H9 (cell line): ENCODE measurements at regions not wholly inside any gene's neighbourhood (a gene's known extent, or its start where the extent isn't known, plus 50 kb on each side); places are given as distances from the start of the nearest gene placed in this dataset.

Source experiments
- DNase-seq: peaks from one replicate; pipeline ENCODE4 v3.0.0-alpha.2; 2017
- H2AFZ ChIP-seq: one replicate; pipeline ENCODE4 v1.6.1; 2013; ENCODE audit warnings: mild to moderate bottlenecking, low read length, control low read depth, moderate library complexity
- H2AK5ac ChIP-seq: 2 replicates; pipeline ENCODE4 v1.6.1; 2013; ENCODE audit warnings: low read length, control low read depth, mixed read lengths; ENCODE audit not compliant: insufficient read length
- H2BK120ac ChIP-seq: one replicate; pipeline ENCODE4 v1.6.1; 2013; ENCODE audit warnings: low read depth, mild to moderate bottlenecking, low read length, control low read depth, inconsistent platforms; ENCODE audit not compliant: poor library complexity, severe bottlenecking
- H2BK12ac ChIP-seq: 2 replicates; pipeline ENCODE4 v1.6.1; 2013; ENCODE audit warnings: low read length, control low read depth, mixed read lengths, low read depth; ENCODE audit not compliant: insufficient read length
- H2BK15ac ChIP-seq: 2 replicates; pipeline ENCODE4 v1.6.1; 2013; ENCODE audit warnings: low read depth, low read length, control low read depth
- H2BK20ac ChIP-seq: one replicate; pipeline ENCODE4 v1.6.1; 2013; ENCODE audit warnings: low read depth, mild to moderate bottlenecking, low read length, control low read depth, inconsistent platforms; ENCODE audit not compliant: poor library complexity, severe bottlenecking
- H2BK5ac ChIP-seq: 2 replicates; pipeline ENCODE4 v1.6.1; 2013; ENCODE audit warnings: low read length, control low read depth, mixed read lengths; ENCODE audit not compliant: insufficient read length
- H3K14ac ChIP-seq: 2 replicates; pipeline ENCODE4 v1.6.1; 2013; ENCODE audit warnings: low read length, control low read depth; ENCODE audit not compliant: insufficient read depth
- H3K18ac ChIP-seq: 2 replicates; pipeline ENCODE4 v1.6.1; 2013; ENCODE audit warnings: low read depth, mild to moderate bottlenecking, mixed read lengths, low read length, control low read depth; ENCODE audit not compliant: insufficient read length
- H3K23ac ChIP-seq: 2 replicates; pipeline ENCODE4 v1.6.1; 2013; ENCODE audit warnings: low read length, control low read depth, mixed read lengths, low read depth; ENCODE audit not compliant: insufficient read length
- H3K23me2 ChIP-seq: 2 replicates; pipeline ENCODE4 v1.6.1; 2013; ENCODE audit warnings: low read depth, mild to moderate bottlenecking, mixed read lengths, low read length, control low read depth; ENCODE audit not compliant: insufficient read length, poor library complexity, severe bottlenecking
- H3K27ac ChIP-seq: 2 replicates; pipeline ENCODE4 v1.5.1; 2013; ENCODE audit warnings: low read length, control low read depth, mixed read lengths, low read depth; ENCODE audit not compliant: insufficient read length
- H3K27me3 ChIP-seq: 2 replicates; pipeline ENCODE4 v1.6.1; 2013; ENCODE audit warnings: low read length, control low read depth, inconsistent platforms; ENCODE audit not compliant: insufficient read depth
- H3K4ac ChIP-seq: 2 replicates; pipeline ENCODE4 v1.6.1; 2013; ENCODE audit warnings: low read depth, mild to moderate bottlenecking, control low read depth, inconsistent platforms, low read length, moderate library complexity
- H3K4me1 ChIP-seq: 2 replicates; pipeline ENCODE4 v1.6.1; 2013; ENCODE audit warnings: low read length, control low read depth, inconsistent platforms; ENCODE audit not compliant: insufficient read depth
- H3K4me2 ChIP-seq: 2 replicates; pipeline ENCODE4 v1.6.1; 2013; ENCODE audit warnings: low read length, control low read depth, mixed read lengths; ENCODE audit not compliant: insufficient read length, insufficient read depth
- H3K56ac ChIP-seq: 2 replicates; pipeline ENCODE4 v1.6.1; 2013; ENCODE audit warnings: low read depth, mild to moderate bottlenecking, mixed read lengths, low read length, control low read depth; ENCODE audit not compliant: insufficient read length
- H3K79me1 ChIP-seq: 2 replicates; pipeline ENCODE4 v1.6.1; 2013; ENCODE audit warnings: low read depth, mild to moderate bottlenecking, moderate library complexity, low read length, control low read depth, inconsistent platforms; ENCODE audit not compliant: insufficient read depth, poor library complexity, severe bottlenecking
- H3K79me2 ChIP-seq: 2 replicates; pipeline ENCODE4 v1.6.1; 2013; ENCODE audit warnings: low read length, control low read depth, inconsistent platforms; ENCODE audit not compliant: insufficient read depth
- H3K9ac ChIP-seq: 2 replicates; pipeline ENCODE4 v1.6.1; 2013; ENCODE audit warnings: low read length, control low read depth, mixed read lengths; ENCODE audit not compliant: insufficient read length; ENCODE audit errors: extremely low read depth
- H3K9me3 ChIP-seq: one replicate; pipeline ENCODE4 v1.6.1; 2013; ENCODE audit warnings: low read depth, low read length, inconsistent platforms; ENCODE audit not compliant: control insufficient read depth
- H3T11ph ChIP-seq: one replicate; pipeline ENCODE4 v1.6.1; 2013; ENCODE audit warnings: mild to moderate bottlenecking, low read length, control low read depth, inconsistent platforms
- H4K20me1 ChIP-seq: one replicate; pipeline ENCODE4 v1.6.1; 2013; ENCODE audit not compliant: control insufficient read depth, insufficient read length, insufficient read depth
- H4K5ac ChIP-seq: 2 replicates; pipeline ENCODE4 v1.6.1; 2013; ENCODE audit warnings: low read depth, mild to moderate bottlenecking, mixed read lengths, low read length, control low read depth; ENCODE audit not compliant: insufficient read length
- H4K8ac ChIP-seq: replicated peaks from 2 replicates; pipeline ENCODE4 v1.6.1; 2013; ENCODE audit warnings: low read length, control low read depth, mixed read lengths, low read depth; ENCODE audit not compliant: insufficient read length
- H4K91ac ChIP-seq: 2 replicates; pipeline ENCODE4 v1.6.1; 2013; ENCODE audit warnings: low read depth, mild to moderate bottlenecking, moderate library complexity, mixed read lengths, low read length, control low read depth; ENCODE audit not compliant: insufficient read length
- H3K27ac Mint-ChIP-seq, 3 experiments: 2 replicates in 2 of 3; 3 replicates in 1 of 3; pipeline ENCODE4 v1.8.0; 2020 to 2021; ENCODE audit warnings: mixed read lengths in 3 of 3, mild to moderate bottlenecking in 1 of 3, moderate library complexity in 1 of 3
- H3K27me3 Mint-ChIP-seq: 2 replicates; pipeline ENCODE4 v1.8.0; 2021; ENCODE audit warnings: low read depth, mild to moderate bottlenecking, moderate library complexity, mixed read lengths
- H3K36me3 Mint-ChIP-seq, 3 experiments: 2 replicates in 2 of 3; 3 replicates in 1 of 3; pipeline ENCODE4 v1.8.0; 2020 to 2021; ENCODE audit warnings: low read depth in 3 of 3, mixed read lengths in 3 of 3; ENCODE audit not compliant: insufficient read depth in 1 of 3
- H3K4me1 Mint-ChIP-seq, 2 experiments: 2 replicates each; pipeline ENCODE4 v1.8.0; 2020; ENCODE audit warnings: mixed read lengths in 2 of 2
- H3K4me3 Mint-ChIP-seq, 2 experiments: 2 replicates in 1 of 2; 3 replicates in 1 of 2; pipeline ENCODE4 v1.8.0; 2020 to 2021; ENCODE audit warnings: mild to moderate bottlenecking in 2 of 2, mixed read lengths in 2 of 2, moderate library complexity in 1 of 2
- H3K9me3 Mint-ChIP-seq, 2 experiments: 2 replicates in 1 of 2; 3 replicates in 1 of 2; pipeline ENCODE4 v1.8.0; 2020; ENCODE audit warnings: mild to moderate bottlenecking in 2 of 2, mixed read lengths in 2 of 2, moderate library complexity in 1 of 2
- CTCF ChIP-seq: fragments of 200-600 bp; sonication (generic); conservative IDR thresholded peaks from 3 replicates; pipeline ENCODE4 v1.8.0; 2021; ENCODE audit warnings: antibody characterized with exemption, mild to moderate bottlenecking
- WGBS: extraction: QIAGEN DNeasy Blood & Tissue Kit; methylation state at CpG from one replicate; pipeline ENCODE4 v1.1.7; 2013; ENCODE audit warnings: missing lambda C conversion rate, low lambda C conversion rate, mixed read lengths; ENCODE audit not compliant: insufficient read length; ENCODE audit errors: extremely low coverage; 5-methylcytosine and 5-hydroxymethylcytosine counted together

- Histone ChIP-seq H3K27me3 (no peaks in the 10 kb centered on the region), H2BK15ac (no peak overlapping the region), H3K18ac (no peak overlapping the region), H2AFZ (no peak overlapping the region), H4K5ac (no peak overlapping the region), H2AK5ac (no peak overlapping the region), H3K79me1 (no peaks in the 10 kb centered on the region), H3K9ac (no peak overlapping the region), H3K23me2 (no peaks in the 10 kb centered on the region), H4K8ac (no peak overlapping the region), H4K20me1 (no peaks in the 10 kb centered on the region), H3K4me2 (no peak overlapping the region), H2BK20ac (no peak overlapping the region), H2BK5ac (no peak overlapping the region), H3K23ac (no peak overlapping the region), H3K14ac (no peak overlapping the region), H3K4ac (no peak overlapping the region), H3T11ph (no peak overlapping the region), H3K79me2 (no peaks in the 10 kb centered on the region), H4K91ac (no peak overlapping the region), H2BK120ac (no peak overlapping the region), H3K4me1 (peaks cover 4% of the 10 kb centered on the region; the same call in 1 of the 2 replicates), H2BK12ac (no peak overlapping the region), H3K9me3 (no peaks in the 10 kb centered on the region), H3K27ac (no peak overlapping the region), H3K56ac (no peak overlapping the region)
- peaks cover 7% of the 10 kb centered on the region for H3K27me3 Mint-ChIP-seq
- H3K4me3 Mint-ChIP-seq: no peak overlapping the region
- no peak overlapping the region; a peak in 2 of 7 replicates for H3K27ac Mint-ChIP-seq
- no peak for DNase-seq
- peaks cover 27 to 42% of the 10 kb centered on the region in 2 experiments for H3K4me1 Mint-ChIP-seq
- peaks cover 18 to 29% of the 10 kb centered on the region in 2 experiments for H3K9me3 Mint-ChIP-seq
- no CpG with 5 or more reads among the region's 4 CpGs for WGBS
- H3K36me3 Mint-ChIP-seq: peaks cover 10 to 31% (median 10%) of the 10 kb centered on the region in 3 experiments
- TF ChIP-seq CTCF: no peak
These were observed 110.7 kb upstream of the RAB3GAP2 start for GRCh38 chr1:220382994-220383393.
